Neural progenitor cell (in vitro differentiated cells): ENCODE measurements at regions not wholly inside any gene's neighbourhood (a gene's known extent, or its start where the extent isn't known, plus 50 kb on each side); places are given as distances from the start of the nearest gene placed in this dataset.

Source experiments
- CTCF ChIP-seq: fragments of 200-600 bp; sonication (generic); IDR thresholded peaks from 2 replicates; pipeline ENCODE4 v1.5.1; 2017; ENCODE audit warnings: antibody characterized with exemption, mild to moderate bottlenecking
- EZH2 ChIP-seq: fragments of 200-600 bp; sonication (generic); IDR thresholded peaks from 2 replicates; pipeline ENCODE4 v1.6.1; 2017; ENCODE audit warnings: antibody characterized with exemption, mild to moderate bottlenecking, moderate library complexity
- EZH2phosphoT487 ChIP-seq: fragments of 200-600 bp; sonication (generic); IDR thresholded peaks from 2 replicates; pipeline ENCODE4 v1.6.1; 2017; ENCODE audit warnings: antibody characterized with exemption

- TF ChIP-seq CTCF: no peak
- TF ChIP-seq EZH2: no peak
- no peak for TF ChIP-seq EZH2phosphoT487
Observed at GRCh38 chr12:59185295-59185694, 265.0 kb upstream of the LRIG3 start.
